Right lobe of liver (tissue), 6 donors: ENCODE measurements at regions not wholly inside any gene's neighbourhood (a gene's known extent, or its start where the extent isn't known, plus 50 kb on each side); places are given as distances from the start of the nearest gene placed in this dataset.

Source experiments
- ATAC-seq, 4 donors: fragments of 200-7000 bp; cut with Tn5 transposase; one replicate each; pipeline ENCODE4 v1.9.1; 2020; ENCODE audit warnings: mild to moderate bottlenecking in 4 of 4, moderate library complexity in 4 of 4
- DNase-seq, 3 donors: peaks; one replicate each; pipeline ENCODE4 v3.0.0-alpha.2; 2020
- H3K27ac ChIP-seq, 3 donors: fragments of 200-600 bp; one replicate each; pipeline ENCODE4 v1.8.0; 2022
- H3K27me3 ChIP-seq, 2 donors: fragments of 200-600 bp; one replicate each; pipeline ENCODE4 v1.8.0; 2022
- H3K36me3 ChIP-seq, 4 donors: fragments of 200-600 bp; sonication (generic) in 1 of 4; one replicate each; pipeline versions ENCODE4 v1.5.1 to v1.8.0; 2017 to 2022; ENCODE audit warnings: control low read depth in 1 of 4
- H3K4me1 ChIP-seq, 4 donors: fragments of 200-600 bp; sonication (generic) in 1 of 4; one replicate each; pipeline versions ENCODE4 v1.5.1 to v1.8.0; 2017 to 2022; ENCODE audit warnings: control low read depth in 1 of 4
- H3K4me3 ChIP-seq, 3 donors: fragments of 200-600 bp; one replicate each; pipeline ENCODE4 v1.8.0; 2022
- H3K9me3 ChIP-seq, 4 donors: fragments of 200-600 bp; sonication (generic) in 1 of 4; one replicate each; pipeline versions ENCODE4 v1.5.1 to v1.8.0; 2017 to 2022; ENCODE audit warnings: control low read depth in 1 of 4
- CTCF ChIP-seq, 4 donors: fragments of 200-600 bp in 3 of 4; fragments of 450-650 bp in 1 of 4; IDR thresholded peaks; one replicate each; pipeline versions ENCODE4 v1.5.1 to v1.8.0; 2016 to 2022; ENCODE audit warnings: antibody characterized with exemption in 4 of 4, mild to moderate bottlenecking in 2 of 4
- POLR2A ChIP-seq: fragments of 450-650 bp; IDR thresholded peaks from one replicate; pipeline ENCODE4 v1.6.1; 2017; ENCODE audit warnings: antibody characterized with exemption, mild to moderate bottlenecking
- WGBS: methylation state at CpG from one replicate; pipeline ENCODE4 v1.1.6; 2018; ENCODE audit warnings: low coverage, low lambda C conversion rate; ENCODE audit not compliant: insufficient coverage; ENCODE audit errors: missing lambda C conversion rate; 5-methylcytosine and 5-hydroxymethylcytosine counted together
- intact Hi-C, 2 donors: fragments of 100-400 bp; cut with DNase I; formaldehyde crosslinking; loops; one replicate each; pipeline versions ENCODE4 v1.11.2 to v1.14.1; 2022
- donor health status: DM: no; HTN: yes; CAD: no.
- donor health status: DM: no; HTN: no; CAD: no.
- donor health status: DM: no; HTN: no; CAD: no.
- donor health status: DM: no; HTN: yes; CAD: no.
- donor health status: DM: no; HTN: yes; CAD: no.

DNA sequence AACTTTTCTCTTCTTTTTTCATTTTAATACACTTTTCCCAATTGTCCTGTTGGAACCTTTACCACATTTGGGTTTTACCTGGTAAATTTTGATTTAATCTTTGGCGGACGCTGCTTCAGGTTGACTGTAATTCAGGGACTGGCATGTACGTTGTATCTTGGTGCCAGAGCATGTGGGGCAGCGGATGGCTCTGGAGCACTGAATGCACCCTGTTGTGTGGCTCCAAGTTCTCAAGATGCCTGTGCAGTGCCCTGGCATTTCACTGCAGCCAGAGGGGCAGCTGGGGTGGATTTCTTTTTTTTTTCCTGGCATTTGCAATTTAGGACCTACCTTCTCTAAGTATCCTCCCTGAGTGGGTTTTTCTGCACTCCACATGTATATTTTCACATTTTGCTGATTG is 242.2 kb downstream of the BLID start:
- TF ChIP-seq POLR2A (no peak), CTCF (IDR thresholded peaks at IDR 0.05) (no peak)
- no peak overlapping the region for H3K27ac ChIP-seq
- H3K36me3 ChIP-seq: no peaks in the 10 kb centered on the region
- H3K4me1 ChIP-seq: no peaks in the 10 kb centered on the region
- no peaks in the 10 kb centered on the region for H3K27me3 ChIP-seq
- no peak overlapping the region for H3K4me3 ChIP-seq
- no peaks in the 10 kb centered on the region for H3K9me3 ChIP-seq
- ATAC-seq: no peak
- DNase-seq: no peak
- intact Hi-C loops: no loop called here
- WGBS: 87% methylated on average over 3 of the region's 4 CpGs

- DNase-seq (no peak), ATAC-seq (peak in 1 of 4 donors; percentile 24)
- H3K27ac ChIP-seq: no peak overlapping the region
- WGBS: 65% methylated on average over 4 of the region's 5 CpGs
- no peaks in the 10 kb centered on the region for H3K36me3 ChIP-seq
- H3K9me3 ChIP-seq: no peaks in the 10 kb centered on the region
- intact Hi-C loops: no loop called here
- H3K4me1 ChIP-seq: no peaks in the 10 kb centered on the region
- no peak overlapping the region for H3K4me3 ChIP-seq
- no peaks in the 10 kb centered on the region for H3K27me3 ChIP-seq
- no peak for TF ChIP-seq POLR2A
- TF ChIP-seq CTCF (IDR thresholded peaks at IDR 0.05): no peak
Observed at GRCh38 chr11:121872356-121872755, 243.7 kb downstream of the BLID start.

DNA sequence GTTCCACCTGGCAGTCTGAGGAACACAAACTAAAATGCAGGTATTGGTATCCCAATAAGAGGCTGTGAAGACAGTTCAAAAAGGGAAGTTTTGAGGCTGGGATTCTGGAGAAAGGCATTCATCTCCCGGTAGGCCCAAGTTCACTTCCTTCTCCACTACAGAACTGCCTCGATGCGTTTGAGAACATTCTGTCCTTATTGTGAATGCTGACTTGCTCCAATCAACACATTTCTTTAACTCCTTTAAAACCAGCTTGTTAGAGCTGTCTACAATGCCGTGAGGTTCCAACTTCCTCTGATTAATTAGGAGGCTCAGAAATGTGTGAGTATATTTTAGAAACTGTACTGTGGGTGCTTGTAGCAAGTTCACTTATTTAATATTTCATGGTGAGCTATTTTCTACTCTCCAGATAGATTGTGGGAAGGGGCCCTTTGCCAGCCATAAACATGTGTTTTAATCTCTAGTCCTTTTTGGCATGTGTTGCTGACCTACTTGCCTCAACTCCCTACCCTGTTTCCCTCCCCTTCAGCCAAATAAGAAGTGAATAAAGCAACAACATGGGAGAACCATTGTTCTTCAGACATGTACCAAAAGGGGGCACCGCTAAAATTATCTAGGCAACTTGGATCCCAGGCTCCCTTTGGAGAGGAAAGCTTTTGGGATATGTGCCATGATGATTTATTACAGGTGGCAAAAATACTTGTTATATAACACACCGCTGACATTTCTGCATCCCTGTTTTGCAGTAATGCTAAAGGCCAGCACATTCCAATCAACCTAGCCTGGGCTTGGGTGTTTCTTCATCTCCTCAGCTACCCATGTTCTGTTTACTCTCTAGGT is 245.6 kb downstream of the BLID start:
- Histone ChIP-seq H3K9me3 (no peaks in the 10 kb centered on the region), H3K27me3 (no peaks in the 10 kb centered on the region), H3K27ac (no peak overlapping the region), H3K36me3 (no peaks in the 10 kb centered on the region), H3K4me3 (no peak overlapping the region), H3K4me1 (no peaks in the 10 kb centered on the region)
- DNase-seq: no peak
- TF ChIP-seq POLR2A (no peak), CTCF (IDR thresholded peaks at IDR 0.05) (peak in 1 of 4 donors; percentile 14)
- WGBS: 73% methylated on average over 6 of the region's 6 CpGs
- intact Hi-C loops: no loop called here
- peak in 3 of 4 donors; percentile 20 to 46 (median 35) for ATAC-seq

DNA sequence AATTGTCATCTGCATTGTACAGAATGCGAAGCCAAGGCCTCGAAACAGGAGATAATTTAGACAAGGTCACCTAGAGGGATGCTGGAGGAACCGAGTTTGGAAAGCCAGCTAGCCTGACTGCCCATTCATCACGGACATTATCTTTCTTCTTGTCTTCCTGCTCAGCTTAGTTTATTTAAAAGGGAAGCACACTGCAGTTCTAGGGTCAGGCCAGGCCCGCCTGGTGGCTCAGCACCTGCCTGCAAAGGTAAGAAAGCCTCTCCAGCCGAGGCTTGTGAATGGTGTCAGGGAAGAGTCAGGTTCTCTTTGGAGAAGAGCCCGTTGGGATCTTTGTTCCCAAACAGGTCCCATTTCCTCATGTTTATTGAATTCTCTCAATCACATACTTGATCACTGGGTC is 246.5 kb downstream of the BLID start:
- no peak for TF ChIP-seq CTCF (IDR thresholded peaks at IDR 0.05)
- TF ChIP-seq POLR2A: no peak
- Histone ChIP-seq H3K9me3 (no peaks in the 10 kb centered on the region), H3K4me3 (no peak overlapping the region), H3K4me1 (no peaks in the 10 kb centered on the region), H3K27ac (no peak overlapping the region), H3K27me3 (no peaks in the 10 kb centered on the region), H3K36me3 (no peaks in the 10 kb centered on the region)
- WGBS: 66% methylated on average over 5 of the region's 7 CpGs
- intact Hi-C loops: no loop called here
- ATAC-seq (no peak), DNase-seq (no peak)
